GM12878 (cell line): ENCODE measurements at regions not wholly inside any gene's neighbourhood (a gene's known extent, or its start where the extent isn't known, plus 50 kb on each side); places are given as distances from the start of the nearest gene placed in this dataset.

Source experiments
- ATAC-seq: fragments of 200-7000 bp; cut with Tn5 transposase; 3 replicates; pipeline ENCODE4 v1.9.1; 2020; ENCODE audit warnings: mild to moderate bottlenecking, moderate library complexity
- BruUV-seq: library from RNA; stranded (reverse); fragments of 400-500 nt; replicated peaks from 2 replicates; lab custom pipeline; 2021; lab: Mats Ljungman, UMichigan
- CTCF ChIA-PET: fragments of 300-600 bp; sonication (Branson Sonifier 250); formaldehyde crosslinking; extraction: SDS; loops from one replicate; lab custom pipeline; 2021; ENCODE audit warnings: inconsistent platforms; lab: Yijun Ruan, JAX
- POLR2A ChIA-PET: fragments of 350-600 bp; formaldehyde crosslinking; extraction: SDS; loops from one replicate; lab custom pipeline; 2021; ENCODE audit warnings: inconsistent platforms; lab: Charles Lee
- RAD21 ChIA-PET: fragments of 300-600 bp; sonication (Branson Sonifier 250); formaldehyde crosslinking; loops from one replicate; lab custom pipeline; 2023; ENCODE audit warnings: antibody characterized with exemption; ENCODE audit not compliant: unreplicated experiment; lab: Charles Lee
- SMC1A ChIA-PET: fragments of 300-600 bp; sonication (Branson Sonifier 250); formaldehyde crosslinking; loops from one replicate; lab custom pipeline; 2023; ENCODE audit not compliant: unreplicated experiment, uncharacterized antibody; lab: Charles Lee
- DNase-seq: peaks from one replicate; pipeline ENCODE4 v3.0.0-alpha.2; 2011; ENCODE audit warnings: low read depth, low spot score
- FAIRE-seq: peaks from 3 replicates; lab custom pipeline; 2011; peaks lifted over from hg19 to GRCh38; lab: Jason Lieb, UNC
- H2AFZ ChIP-seq: 2 replicates; pipeline ENCODE4 v1.6.0; 2011; ENCODE audit warnings: low read depth, low read length, control low read depth; ENCODE audit not compliant: control insufficient read depth
- H3K27ac ChIP-seq: 2 replicates; pipeline ENCODE4 v1.5.1; 2011; ENCODE audit warnings: control low read depth; ENCODE audit not compliant: control insufficient read depth, insufficient read depth
- H3K27me3 ChIP-seq, 2 experiments: replicated peaks in 1 of 2; 2 replicates each; pipeline versions ENCODE4 v1.6.0 to v1.6.1; 2011; ENCODE audit warnings: low read length in 1 of 2; ENCODE audit not compliant: control insufficient read depth in 2 of 2, insufficient read depth in 2 of 2
- H3K36me3 ChIP-seq, 2 experiments: 2 replicates each; pipeline ENCODE4 v1.5.1; 2011; ENCODE audit warnings: low read length in 1 of 2; ENCODE audit not compliant: control insufficient read depth in 2 of 2, insufficient read depth in 2 of 2
- H3K4me1 ChIP-seq: 2 replicates; pipeline ENCODE4 v1.6.1; 2011; ENCODE audit warnings: mild to moderate bottlenecking, low read length, moderate library complexity, mixed read lengths; ENCODE audit not compliant: control insufficient read depth, insufficient read depth
- H3K4me2 ChIP-seq: 2 replicates; pipeline ENCODE4 v1.6.0; 2011; ENCODE audit warnings: control low read depth; ENCODE audit not compliant: control insufficient read depth, insufficient read depth
- H3K4me3 ChIP-seq: fragments of 200-600 bp; sonication (generic); 2 replicates; pipeline ENCODE4 v1.5.1; 2016
- H3K79me2 ChIP-seq: 2 replicates; pipeline ENCODE4 v1.6.0; 2011; ENCODE audit warnings: low read length; ENCODE audit not compliant: control insufficient read depth, insufficient read depth
- H3K9ac ChIP-seq: 2 replicates; pipeline ENCODE4 v1.8.0; 2011; ENCODE audit warnings: low read length, control low read depth, mixed read lengths; ENCODE audit not compliant: control insufficient read depth, insufficient read depth
- H3K9me3 ChIP-seq: replicated peaks from 3 replicates; pipeline ENCODE4 v1.5.1; 2011; ENCODE audit warnings: mild to moderate bottlenecking, low read length; ENCODE audit not compliant: control insufficient read depth, insufficient read depth
- H4K20me1 ChIP-seq: 2 replicates; pipeline ENCODE4 v1.6.0; 2011; ENCODE audit not compliant: control insufficient read depth, insufficient read depth
- ASH2L ChIP-seq: fragments of 300-600, 200-600 bp; sonication (generic); IDR thresholded peaks from 2 replicates; pipeline ENCODE4 v1.6.1; 2017; ENCODE audit warnings: low read depth, mild to moderate bottlenecking, borderline replicate concordance
- CBFB ChIP-seq: IDR thresholded peaks from 2 replicates; pipeline ENCODE4 v1.6.1; 2016; ENCODE audit warnings: antibody characterized with exemption, low read depth
- CHD1 ChIP-seq: IDR thresholded peaks from 2 replicates; pipeline ENCODE4 v1.6.1; 2012; ENCODE audit warnings: low read depth, low read length, improper control_type of control experiment
- CREM ChIP-seq: IDR thresholded peaks from 2 replicates; pipeline ENCODE4 v1.6.1; 2014; ENCODE audit warnings: antibody characterized with exemption, low read depth
- DPF2 ChIP-seq: fragments of 450-650 bp; IDR thresholded peaks from 2 replicates; pipeline ENCODE4 v1.6.1; 2017; ENCODE audit warnings: mild to moderate bottlenecking
- GABPA ChIP-seq: IDR thresholded peaks from 2 replicates; pipeline ENCODE4 v1.6.1; 2014; ENCODE audit warnings: antibody characterized with exemption, low read depth, mild to moderate bottlenecking, inconsistent platforms
- HCFC1 ChIP-seq: fragments of 150-350 bp; IDR thresholded peaks from 2 replicates; pipeline ENCODE4 v1.6.1; 2014; ENCODE audit warnings: low read length
- IRF4 ChIP-seq: IDR thresholded peaks from 2 replicates; pipeline ENCODE4 v1.6.1; 2011; ENCODE audit warnings: low read depth, low read length
- JUND ChIP-seq: IDR thresholded peaks from 2 replicates; pipeline ENCODE4 v1.6.1; 2012; ENCODE audit warnings: low read depth, mild to moderate bottlenecking, low read length, improper control_type of control experiment, moderate library complexity
- KLF5 ChIP-seq: fragments of 450-650 bp; IDR thresholded peaks from 2 replicates; pipeline ENCODE4 v1.6.1; 2014; ENCODE audit warnings: mild to moderate bottlenecking; ENCODE audit not compliant: partially characterized antibody
- NR2F1 ChIP-seq: fragments of 450-650 bp; conservative IDR thresholded peaks from 2 replicates; pipeline ENCODE4 v1.6.1; 2017; ENCODE audit warnings: mild to moderate bottlenecking
- PML ChIP-seq: IDR thresholded peaks from 2 replicates; pipeline ENCODE4 v1.6.1; 2012; ENCODE audit warnings: low read length, inconsistent platforms
- RELA ChIP-seq: fragments of 450-650 bp; IDR thresholded peaks from 2 replicates; pipeline ENCODE4 v1.8.0; 2014; ENCODE audit warnings: borderline replicate concordance; ENCODE audit not compliant: partially characterized antibody
- RFX5 ChIP-seq: IDR thresholded peaks from 2 replicates; pipeline ENCODE4 v1.6.1; 2011; ENCODE audit warnings: low read depth, low read length, improper control_type of control experiment
- SMAD1 ChIP-seq: fragments of 450-650 bp; IDR thresholded peaks from 2 replicates; pipeline ENCODE4 v1.6.1; 2018; ENCODE audit warnings: mild to moderate bottlenecking, low read depth; ENCODE audit not compliant: partially characterized antibody
- SRF ChIP-seq, 2 experiments: IDR thresholded peaks; 2 replicates each; pipeline ENCODE4 v1.6.1; 2011; ENCODE audit warnings: low read depth in 2 of 2, low read length in 2 of 2, mild to moderate bottlenecking in 1 of 2, moderate library complexity in 1 of 2
- STAT1 ChIP-seq: fragments of 450-650 bp; conservative IDR thresholded peaks from 2 replicates; pipeline ENCODE4 v1.6.1; 2014; ENCODE audit warnings: antibody characterized with exemption, mild to moderate bottlenecking
- ZNF24 ChIP-seq: fragments of 450-650 bp; IDR thresholded peaks from 2 replicates; pipeline ENCODE4 v1.6.1; 2017; ENCODE audit warnings: antibody characterized with exemption, mild to moderate bottlenecking
- WGBS: methylation state at CpG from one replicate; pipeline ENCODE4 v1.1.6; 2016; ENCODE audit warnings: low lambda C conversion rate; ENCODE audit not compliant: insufficient replicate concordance, insufficient coverage; ENCODE audit errors: missing lambda C conversion rate; 5-methylcytosine and 5-hydroxymethylcytosine counted together
- in situ Hi-C: fragments of 300-500 bp; cut with MboI; formaldehyde crosslinking; loops from 9 replicates; pipeline ENCODE4 v1.14.3; 2018; ENCODE audit warnings: mixed read lengths
- intact Hi-C: fragments of 100-400 bp; cut with micrococcal nuclease; formaldehyde crosslinking; loops from one replicate; pipeline ENCODE4 v1.14.2; 2022; ENCODE audit not compliant: unreplicated experiment
- TF ChIP-seq, protein P1 (sequence below): IDR thresholded peaks from 2 replicates; pipeline ENCODE4 v1.6.1; 2011; ENCODE audit warnings: borderline replicate concordance, low read depth, mild to moderate bottlenecking, moderate library complexity, low read length; ENCODE audit not compliant: insufficient read depth, poor library complexity, severe bottlenecking

DNA sequence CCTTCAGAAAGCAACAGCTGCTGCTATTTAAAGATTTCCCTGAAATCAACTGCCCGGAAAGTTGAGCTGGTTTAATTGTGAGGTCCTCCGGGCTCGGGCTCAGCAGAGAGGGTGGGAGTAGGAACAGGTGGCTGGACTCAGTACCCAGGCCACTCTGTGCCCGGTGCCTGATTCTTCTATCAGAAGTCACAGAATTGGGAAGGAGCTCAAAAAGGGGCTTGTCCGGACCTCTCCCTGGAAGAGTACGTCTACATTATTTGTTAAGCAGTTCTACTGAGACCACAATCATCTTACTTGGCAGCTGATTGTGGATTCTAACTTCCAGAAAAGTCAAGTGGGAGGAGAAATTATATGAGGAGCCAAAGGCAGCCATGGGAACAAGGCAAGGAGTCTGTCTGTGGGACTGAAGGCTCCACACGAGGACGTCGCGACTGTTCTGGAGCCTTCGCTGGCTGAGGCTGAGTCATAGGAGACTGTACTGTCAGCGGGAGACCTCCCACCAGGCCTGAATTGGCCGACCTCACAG, 91.7 kb upstream of the ANKRD10 start:
- Histone ChIP-seq H3K27me3 (no peaks in the 10 kb centered on the region; a peak in 1 of 4 replicates), H2AFZ (no peak overlapping the region), H4K20me1 (no peaks in the 10 kb centered on the region), H3K4me1 (no peaks in the 10 kb centered on the region), H3K9ac (no peak overlapping the region), H3K4me3 (no peak overlapping the region), H3K4me2 (no peak overlapping the region), H3K36me3 (no peaks in the 10 kb centered on the region), H3K27ac (no peak overlapping the region), H3K9me3 (no peaks in the 10 kb centered on the region; the same call in 2 of the 3 replicates), H3K79me2 (no peaks in the 10 kb centered on the region)
- BruUV-seq: no TSS peak
- RAD21 ChIA-PET: no interaction called here
- POLR2A ChIA-PET: no interaction called here
- ATAC-seq: no peak
- in situ Hi-C loops: no loop called here
- TF ChIP-seq PML (no peak), RFX5 (no peak), GABPA (no peak), ZNF24 (no peak)
- intact Hi-C loops: no loop called here
- WGBS: 67% methylated on average over 13 of the region's 13 CpGs
- SMC1A ChIA-PET: interaction anchor here (0.7 to 1.1 kb wide), 2 partner anchors 96 to 1531 kb away, joined by 3 read pairs; no protein-coding TSS in a partner anchor
- FAIRE-seq: no peak
- no peak for DNase-seq
- CTCF ChIA-PET: no interaction called here

- intact Hi-C loops (no loop called here), in situ Hi-C loops (no loop called here)
- H3K4me2 ChIP-seq: no peak overlapping the region
- RAD21 ChIA-PET: no interaction called here
- no peak overlapping the region for H3K9ac ChIP-seq
- no TSS peak for BruUV-seq
- no peaks in the 10 kb centered on the region for H3K36me3 ChIP-seq
- no peak overlapping the region for H2AFZ ChIP-seq
- 62% methylated on average over 16 of the region's 16 CpGs for WGBS
- DNase-seq (no peak), FAIRE-seq (no peak), ATAC-seq (no peak)
- no peak overlapping the region for H3K27ac ChIP-seq
- TF ChIP-seq SRF (IDR thresholded peaks at IDR 0.05; ENCODE audit: low read depth in 2 of 2, low read length in 2 of 2) (no peak), JUND (no peak), IRF4 (no peak), NR2F1 (no peak), DPF2 (no peak), CBFB (no peak), CREM (no peak), KLF5 (no peak), RELA (no peak), HCFC1 (no peak), SMAD1 (no peak), ASH2L (no peak), STAT1 (no peak), CHD1 (no peak)
- TF ChIP-seq, protein P1, sequence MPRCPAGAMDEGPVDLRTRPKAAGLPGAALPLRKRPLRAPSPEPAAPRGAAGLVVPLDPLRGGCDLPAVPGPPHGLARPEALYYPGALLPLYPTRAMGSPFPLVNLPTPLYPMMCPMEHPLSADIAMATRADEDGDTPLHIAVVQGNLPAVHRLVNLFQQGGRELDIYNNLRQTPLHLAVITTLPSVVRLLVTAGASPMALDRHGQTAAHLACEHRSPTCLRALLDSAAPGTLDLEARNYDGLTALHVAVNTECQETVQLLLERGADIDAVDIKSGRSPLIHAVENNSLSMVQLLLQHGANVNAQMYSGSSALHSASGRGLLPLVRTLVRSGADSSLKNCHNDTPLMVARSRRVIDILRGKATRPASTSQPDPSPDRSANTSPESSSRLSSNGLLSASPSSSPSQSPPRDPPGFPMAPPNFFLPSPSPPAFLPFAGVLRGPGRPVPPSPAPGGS: no peak
- H3K79me2 ChIP-seq: no peaks in the 10 kb centered on the region
- no peak overlapping the region for H3K4me3 ChIP-seq
- CTCF ChIA-PET: no interaction called here
- H4K20me1 ChIP-seq: no peaks in the 10 kb centered on the region
- no peaks in the 10 kb centered on the region; a peak in 1 of 4 replicates for H3K27me3 ChIP-seq
- no peaks in the 10 kb centered on the region; the same call in 2 of the 3 replicates for H3K9me3 ChIP-seq
- SMC1A ChIA-PET: interaction anchor here (0.8 to 1.1 kb wide), 2 partner anchors 97 to 398 kb away, joined by 3 read pairs; no protein-coding TSS in a partner anchor
- no peaks in the 10 kb centered on the region for H3K4me1 ChIP-seq
- POLR2A ChIA-PET: no interaction called here
Observed at GRCh38 chr13:111005808-111006505, 91.1 kb upstream of the ANKRD10 start.
